Transverse colon (tissue), 3 donors: ENCODE measurements at regions not wholly inside any gene's neighbourhood (a gene's known extent, or its start where the extent isn't known, plus 50 kb on each side); places are given as distances from the start of the nearest gene placed in this dataset.

Source experiments
- CTCF ChIP-seq, 5 experiments: fragments of 200-600 bp in 3 of 5; fragments of 450-650 bp in 2 of 5; sonication (generic) in 3 of 5; IDR thresholded peaks; 1 replicate in 2 of 5; 2 replicates in 3 of 5; pipeline ENCODE4 v1.5.1; 2016 to 2017; ENCODE audit warnings: antibody characterized with exemption in 5 of 5, inconsistent platforms in 3 of 5, mild to moderate bottlenecking in 2 of 5, moderate library complexity in 1 of 5
- EP300 ChIP-seq: sonication (generic); formaldehyde crosslinking; IDR thresholded peaks from one replicate; pipeline ENCODE4 v1.6.1; 2017; ENCODE audit warnings: antibody characterized with exemption, low read depth

GRCh38 chr15:62867844-62868243 is 174.7 kb upstream of the TPM1 start:
- TF ChIP-seq CTCF (IDR thresholded peaks at IDR 0.05) = no peak
- no peak for TF ChIP-seq EP300
